Activated CD8-positive, alpha-beta memory T cell treated with anti-CD3 and anti-CD28 coated beads for 36 hours (primary cell): ENCODE measurements at regions not wholly inside any gene's neighbourhood (a gene's known extent, or its start where the extent isn't known, plus 50 kb on each side); places are given as distances from the start of the nearest gene placed in this dataset.
"Not testable (repeated sequence)": the region's sequence is repeated elsewhere in the genome, so short reads cannot be mapped to it uniquely, and the experiment has no call there.

ENCODE experiments used
- CTCF ChIA-PET: fragments of 350-600 bp; sonication (Branson Sonifier 250); formaldehyde crosslinking; loops from one replicate; lab custom pipeline; 2021; ENCODE audit warnings: antibody characterized with exemption; lab: Charles Lee
- POLR2A ChIA-PET: fragments of 350-600 bp; sonication (Branson Sonifier 250); formaldehyde crosslinking; loops from one replicate; lab custom pipeline; 2021; ENCODE audit warnings: antibody characterized with exemption; lab: Charles Lee

DNA sequence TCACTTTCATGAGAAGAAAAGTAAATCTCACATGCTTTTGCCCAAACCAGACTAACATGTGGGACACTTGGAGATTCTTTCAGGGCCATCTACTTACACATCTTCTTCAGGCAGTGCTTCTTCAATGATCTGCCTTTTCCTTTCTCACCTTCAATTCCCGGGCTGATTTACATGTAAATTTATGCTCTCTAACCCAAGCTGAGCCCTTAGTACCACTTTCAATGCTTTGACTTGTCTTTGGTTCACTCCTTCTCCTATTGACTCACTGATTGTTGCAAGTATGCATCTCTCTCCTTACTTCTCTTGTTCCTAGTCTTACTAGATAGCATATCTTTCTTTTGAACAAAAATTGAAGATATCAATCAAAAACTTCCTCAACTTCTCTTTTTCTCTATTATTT lies 154.2 kb upstream of the DEPDC1 start:
- CTCF ChIA-PET, result no interaction called here
- POLR2A ChIA-PET, result no interaction called here

DNA sequence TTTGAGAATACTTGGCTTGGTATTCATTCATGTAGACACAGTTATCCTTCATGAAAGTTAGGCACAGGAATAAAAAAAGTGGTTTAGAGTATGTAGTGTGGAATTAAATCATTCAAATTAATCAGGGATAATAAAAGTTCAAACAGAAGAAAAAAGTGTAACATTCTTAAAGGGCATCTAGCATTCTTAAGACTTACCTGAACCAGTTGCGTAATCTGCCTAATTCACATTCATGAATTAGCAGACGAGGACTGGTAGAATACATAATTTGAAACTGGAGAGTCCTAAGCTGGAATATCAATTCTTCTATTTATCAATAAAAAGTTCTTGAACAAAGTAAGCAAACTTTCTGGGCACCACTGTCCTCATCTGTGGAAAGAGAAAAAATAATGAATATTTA lies 157.0 kb upstream of the DEPDC1 start:
- ChIA-PET CTCF (no interaction called here), POLR2A (no interaction called here)

DNA sequence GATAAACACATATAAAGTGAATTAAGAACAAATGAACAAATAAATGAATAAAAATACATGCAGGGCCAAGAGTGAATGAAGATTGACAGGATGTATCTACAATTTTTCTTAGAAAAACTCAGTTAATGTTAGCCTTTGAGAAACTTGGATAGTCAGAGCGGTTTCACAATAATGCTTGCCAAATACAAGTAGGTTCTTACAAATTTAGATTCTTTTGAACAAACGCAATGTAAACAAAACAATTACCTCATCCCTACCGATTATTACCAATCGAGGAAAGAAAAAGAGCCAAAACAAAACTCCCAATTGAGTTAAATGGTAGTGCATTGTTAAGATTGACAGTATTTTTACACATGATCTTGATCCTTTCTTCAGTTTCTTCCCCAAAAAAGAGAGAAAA lies 176.9 kb upstream of the DEPDC1 start:
- CTCF ChIA-PET, result no interaction called here
- POLR2A ChIA-PET, result no interaction called here

DNA sequence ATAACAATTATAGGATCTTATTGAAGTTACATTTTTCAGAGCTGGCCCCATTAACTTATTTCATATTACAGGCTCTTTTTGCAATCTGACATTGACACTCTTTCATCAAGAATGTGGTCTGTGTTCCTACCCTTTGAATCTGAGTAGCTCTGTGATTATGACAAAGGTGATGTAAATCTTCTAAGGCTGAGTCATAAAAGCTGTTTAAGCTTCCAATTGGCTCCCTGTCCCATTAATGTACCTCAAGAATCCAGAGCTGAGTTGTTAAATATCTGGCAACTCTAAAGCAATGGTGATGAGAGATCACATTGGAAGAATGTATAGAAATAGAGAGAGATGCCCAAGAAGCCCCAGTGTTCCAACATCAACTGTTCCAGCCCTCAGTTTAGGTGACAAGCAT lies 178.5 kb upstream of the DEPDC1 start:
- ChIA-PET CTCF (no interaction called here), POLR2A (no interaction called here)

DNA sequence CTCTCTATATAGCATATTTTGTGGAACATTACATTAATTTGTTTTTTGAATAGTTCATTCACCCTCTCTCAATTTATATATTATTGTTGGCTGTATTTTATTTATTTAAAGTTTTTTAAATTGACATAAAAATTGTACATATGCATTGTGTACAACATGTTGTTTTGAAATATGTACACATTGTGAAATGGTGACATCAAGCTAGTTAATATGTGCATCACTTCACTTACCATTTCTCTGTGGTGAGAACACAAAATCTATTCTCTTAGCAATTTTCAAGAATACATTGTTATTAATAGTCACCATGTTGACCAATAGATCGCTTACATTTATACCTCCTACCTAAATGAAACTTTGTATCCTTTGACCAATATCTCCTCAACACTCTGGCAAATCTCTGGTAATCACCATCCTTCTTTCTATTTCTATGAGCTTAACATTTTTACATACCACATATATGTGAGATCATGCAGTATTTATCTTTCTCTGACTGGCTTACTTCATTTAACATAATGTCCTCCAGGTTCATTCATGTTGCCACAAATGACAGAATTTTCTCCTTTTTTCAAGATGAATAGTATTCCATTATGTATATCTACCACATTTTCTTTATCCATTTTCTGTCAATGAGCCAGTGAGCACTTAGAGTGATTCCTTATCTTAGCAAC lies 180.9 kb upstream of the DEPDC1 start:
- POLR2A ChIA-PET, result no interaction called here

DNA sequence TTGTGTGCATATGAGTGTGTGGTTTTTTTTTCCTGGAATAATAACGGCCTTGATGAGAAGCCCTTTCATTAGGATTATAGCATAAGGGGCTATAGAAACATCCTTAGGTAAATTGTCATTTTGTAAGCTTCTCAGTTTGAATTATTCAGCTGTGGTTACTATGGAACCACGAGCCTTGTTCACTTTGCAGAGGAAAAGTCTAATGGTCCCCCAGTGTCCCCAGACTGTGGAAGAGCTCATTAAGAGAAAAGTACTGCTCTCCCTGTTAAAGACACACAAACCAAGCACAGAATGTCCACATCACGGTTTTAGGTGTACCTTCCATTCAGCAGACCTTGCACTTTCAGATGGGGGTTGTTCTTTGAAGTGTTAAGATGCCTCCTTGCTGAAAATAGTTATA lies 199.3 kb upstream of the DEPDC1 start:
- ChIA-PET CTCF (no interaction called here), POLR2A (no interaction called here)

More for the DNA sequence above, 180.9 kb upstream of the DEPDC1 start:
- CTCF ChIA-PET, result no interaction called here

DNA sequence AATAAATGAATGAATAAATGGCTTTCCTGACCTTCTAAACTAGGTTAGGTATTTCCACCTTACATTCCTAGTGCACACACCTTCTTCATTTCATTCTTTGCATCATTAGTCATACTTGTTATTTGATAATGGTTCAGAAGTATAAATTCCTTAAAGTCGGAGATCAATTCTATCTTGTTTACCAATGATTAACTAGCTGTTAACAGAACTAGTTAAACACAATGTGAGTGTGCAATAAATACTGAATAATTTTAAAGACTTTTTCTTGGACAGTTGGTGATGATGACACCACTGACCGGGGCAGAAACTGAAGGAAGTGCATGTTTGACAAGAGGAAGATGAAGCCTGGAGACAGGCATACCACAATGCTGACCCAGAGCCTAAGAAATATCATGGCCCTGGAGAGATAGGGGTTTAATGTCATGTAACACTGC lies 207.1 kb upstream of the DEPDC1 start:
- CTCF ChIA-PET, result no interaction called here
- POLR2A ChIA-PET, result no interaction called here

DNA sequence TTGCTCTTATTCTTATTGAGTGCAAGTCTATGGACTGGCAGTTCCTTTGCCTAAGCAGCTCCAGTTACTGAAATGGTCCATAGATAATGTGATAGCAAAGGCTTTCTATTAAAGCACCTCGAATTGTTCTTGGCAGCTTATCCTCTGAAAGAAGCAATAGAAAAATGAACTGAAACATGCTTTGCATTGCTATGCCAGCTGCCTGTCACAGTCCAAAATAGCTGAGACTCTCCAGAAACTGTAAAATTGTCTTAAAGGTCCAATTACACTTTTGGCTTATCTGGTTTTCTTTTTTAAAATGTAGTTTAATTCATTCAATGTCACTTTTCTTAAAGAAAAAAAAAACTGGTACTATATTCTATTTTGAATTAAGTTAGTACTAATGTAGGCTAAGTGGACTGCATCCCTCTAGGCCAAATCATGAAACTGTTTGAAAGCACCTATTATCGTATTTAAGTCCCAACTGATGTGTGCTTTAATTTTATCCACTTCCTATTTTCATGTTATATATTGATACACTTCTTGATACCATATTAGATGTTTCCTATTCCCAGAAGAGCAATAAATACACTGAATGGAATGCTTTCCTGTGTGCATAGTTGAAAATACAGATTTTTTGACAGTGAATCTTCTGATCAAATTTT lies 208.0 kb upstream of the DEPDC1 start:
- POLR2A ChIA-PET, result no interaction called here
- CTCF ChIA-PET, result no interaction called here

DNA sequence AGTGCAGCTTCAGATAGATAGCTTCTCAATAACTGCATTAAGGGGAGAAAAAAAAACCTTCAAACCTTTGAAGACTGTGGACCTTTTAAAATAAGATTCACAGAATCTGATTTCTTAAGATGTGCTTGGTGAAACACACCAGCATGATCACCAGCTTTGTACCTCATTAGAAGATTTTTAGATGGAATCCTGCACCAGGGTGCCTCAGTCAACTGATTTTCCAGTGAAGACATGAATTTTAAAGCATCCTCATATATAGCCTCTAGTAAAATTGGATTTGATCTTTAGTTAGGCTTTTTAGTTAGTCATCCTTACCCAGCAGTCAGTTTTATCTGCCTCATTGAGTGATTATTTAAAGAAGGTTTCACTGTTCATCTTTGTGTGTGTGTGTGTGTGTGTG lies 208.6 kb upstream of the DEPDC1 start:
- ChIA-PET CTCF (no interaction called here), POLR2A (no interaction called here)

DNA sequence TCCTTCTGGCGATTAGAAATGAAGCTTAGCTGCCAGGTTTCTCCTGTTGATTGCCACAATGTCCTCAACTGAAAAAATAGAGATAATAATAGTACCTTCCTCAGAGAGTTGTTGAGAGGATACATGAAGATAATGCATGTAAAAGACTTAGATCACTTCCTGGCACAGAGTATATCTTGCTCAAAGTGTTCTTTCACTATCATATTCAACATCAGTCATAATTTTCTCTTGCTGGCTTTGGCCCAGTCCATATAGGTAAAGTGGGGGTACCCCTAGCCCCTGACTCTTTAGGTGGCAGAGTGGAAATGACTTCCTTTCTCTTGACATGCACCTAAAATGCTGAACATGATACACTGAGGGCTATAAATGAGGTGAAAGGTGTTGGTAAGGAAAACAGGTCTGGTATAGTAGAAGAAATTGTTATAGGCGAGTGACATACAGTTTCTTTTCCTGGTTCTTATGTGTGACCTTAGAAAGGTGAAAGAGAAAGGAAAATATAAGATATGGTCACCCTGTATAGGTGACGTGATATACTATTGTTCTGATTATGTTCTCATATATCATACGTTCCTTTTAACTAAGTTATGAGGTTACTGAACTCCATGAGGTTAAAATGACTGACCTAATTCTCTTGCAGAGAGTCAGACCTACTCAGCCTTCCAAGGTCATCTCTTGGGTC lies 209.9 kb upstream of the DEPDC1 start:
- POLR2A ChIA-PET, result no interaction called here
- CTCF ChIA-PET, result no interaction called here

DNA sequence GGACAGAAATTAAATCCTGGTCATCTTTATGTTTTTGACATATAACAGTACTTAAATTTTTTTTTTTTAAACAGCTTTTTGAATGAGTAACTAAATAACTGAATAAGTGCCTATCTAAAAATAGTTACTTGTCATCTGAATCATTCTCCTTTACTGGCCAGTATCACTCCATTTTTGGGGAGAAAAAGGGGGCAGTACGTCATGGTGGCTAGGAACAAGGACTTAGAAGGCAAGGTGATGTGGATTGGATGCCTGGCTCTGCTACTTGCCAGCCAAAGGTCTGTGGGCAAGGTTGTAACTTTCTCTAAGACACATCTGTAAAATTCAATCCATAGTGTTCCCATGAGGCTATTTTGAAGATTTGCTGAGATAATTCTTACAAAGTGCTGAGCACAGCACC lies 220.4 kb upstream of the DEPDC1 start:
- ChIA-PET POLR2A (no interaction called here), CTCF (no interaction called here)

DNA sequence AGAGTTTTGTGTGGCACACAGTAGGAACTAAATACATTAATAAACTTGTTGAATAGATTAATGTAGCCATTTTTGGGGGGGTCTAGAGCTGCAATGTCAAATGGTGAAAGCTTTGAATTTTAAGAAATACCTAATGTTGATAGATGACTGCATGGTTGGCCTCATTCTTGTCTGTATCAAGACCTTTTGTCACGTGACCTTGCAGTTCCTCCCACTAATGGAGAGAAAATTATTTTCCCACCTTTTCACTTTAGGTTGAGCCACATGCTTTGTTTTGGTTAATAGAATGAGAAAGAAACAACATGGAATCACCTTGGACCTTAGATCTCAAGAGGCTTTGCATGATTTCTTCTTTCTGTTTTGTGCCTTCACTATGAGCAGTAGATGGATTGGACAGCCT lies 223.6 kb upstream of the DEPDC1 start:
- POLR2A ChIA-PET, result no interaction called here
- CTCF ChIA-PET, result no interaction called here

DNA sequence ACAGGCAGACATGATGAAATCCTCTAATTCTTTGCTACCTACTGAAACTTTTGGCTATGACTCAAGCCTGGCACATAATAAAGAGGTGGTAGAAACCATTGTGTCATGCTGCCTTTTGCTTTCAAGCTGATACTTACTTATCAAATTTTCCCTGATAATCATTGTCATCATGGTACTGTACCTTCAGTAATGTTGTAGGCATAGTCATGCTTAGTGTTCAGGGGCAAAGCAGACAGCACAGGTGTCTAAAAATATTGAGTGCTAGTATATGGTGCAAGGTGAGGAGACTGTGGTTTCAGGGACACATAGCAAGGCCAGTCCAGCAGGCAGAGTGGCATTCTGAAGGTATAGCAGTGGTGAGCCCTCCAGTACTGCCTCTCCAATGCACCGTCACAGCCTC lies 226.9 kb upstream of the DEPDC1 start:
- POLR2A ChIA-PET, result no interaction called here

DNA sequence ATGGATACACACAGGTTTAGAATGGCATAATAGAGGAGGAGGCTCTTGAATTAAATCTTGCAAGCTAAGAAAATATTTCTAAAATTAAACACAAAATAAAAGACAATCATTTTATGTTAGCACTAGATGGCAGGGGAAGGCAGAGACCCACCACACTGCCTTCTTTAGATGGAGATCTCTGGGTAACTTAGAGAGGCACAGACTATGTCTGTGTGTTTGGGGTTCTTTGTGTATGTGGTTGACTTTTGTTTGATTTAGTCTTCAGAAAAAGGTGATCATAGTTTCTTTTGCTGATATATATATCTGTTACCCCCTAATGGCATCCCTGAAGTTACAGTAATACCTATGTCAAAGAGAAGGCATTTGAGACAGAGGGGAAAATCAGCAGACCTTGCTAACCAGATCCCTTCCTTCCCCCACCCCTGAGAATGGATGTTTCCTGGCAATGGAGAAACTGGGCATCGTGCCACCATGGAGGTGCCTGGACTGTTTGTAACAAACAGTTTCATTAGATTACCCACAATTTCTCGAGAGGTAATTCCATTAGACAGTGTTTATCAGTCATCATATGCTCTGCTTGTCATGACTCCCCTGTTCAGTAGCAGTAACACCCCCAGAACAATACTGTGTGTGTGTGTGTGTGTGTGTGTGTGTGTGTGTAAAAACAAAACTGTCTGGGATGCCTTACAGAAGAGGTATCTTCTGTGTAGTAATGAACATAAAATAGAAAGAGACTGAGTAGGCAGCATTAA lies 228.3 kb upstream of the DEPDC1 start:
- CTCF ChIA-PET, result no interaction called here
- POLR2A ChIA-PET, result no interaction called here

More for the DNA sequence above, 226.9 kb upstream of the DEPDC1 start:
- CTCF ChIA-PET, result no interaction called here

DNA sequence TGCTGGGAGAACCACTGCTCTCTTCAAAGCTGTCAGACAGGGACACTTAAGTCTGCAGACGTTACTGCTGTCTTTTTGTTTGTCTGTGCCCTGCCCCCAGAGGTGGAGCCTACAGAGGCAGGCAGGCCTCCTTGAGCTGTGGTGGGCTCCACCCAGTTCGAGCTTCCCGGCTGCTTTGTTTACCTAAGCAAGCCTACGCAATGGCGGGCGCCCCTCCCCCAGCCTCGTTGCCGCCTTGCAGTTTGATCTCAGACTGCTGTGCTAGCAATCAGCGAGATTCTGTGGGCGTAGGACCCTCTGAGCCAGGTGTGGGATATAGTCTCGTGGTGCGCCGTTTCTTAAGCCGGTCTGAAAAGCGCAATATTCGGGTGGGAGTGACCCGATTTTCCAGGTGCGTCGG lies 242.6 kb upstream of the DEPDC1 start:
- CTCF ChIA-PET, POLR2A ChIA-PET: not testable (repeated sequence)

DNA sequence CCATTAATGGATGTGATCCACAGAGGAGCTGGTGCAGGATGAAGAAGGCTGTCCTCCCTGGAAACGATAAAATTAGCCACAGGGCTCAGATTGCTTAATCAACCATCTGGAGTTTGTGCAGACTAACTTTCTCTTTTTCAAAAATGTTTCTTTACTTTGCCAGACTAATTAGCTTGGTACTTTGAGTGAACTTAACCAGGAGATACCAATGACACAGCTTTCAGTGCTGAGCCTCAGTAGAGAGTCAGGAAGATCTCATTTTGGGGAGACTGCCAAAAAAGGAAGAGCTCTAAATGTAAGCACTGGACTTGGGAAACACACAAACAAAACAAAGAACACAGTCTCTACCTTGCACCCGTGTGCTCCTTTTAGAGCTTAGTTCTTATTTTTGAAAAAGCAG lies 248.1 kb upstream of the DEPDC1 start:
- ChIA-PET CTCF (no interaction called here), POLR2A (no interaction called here)

DNA sequence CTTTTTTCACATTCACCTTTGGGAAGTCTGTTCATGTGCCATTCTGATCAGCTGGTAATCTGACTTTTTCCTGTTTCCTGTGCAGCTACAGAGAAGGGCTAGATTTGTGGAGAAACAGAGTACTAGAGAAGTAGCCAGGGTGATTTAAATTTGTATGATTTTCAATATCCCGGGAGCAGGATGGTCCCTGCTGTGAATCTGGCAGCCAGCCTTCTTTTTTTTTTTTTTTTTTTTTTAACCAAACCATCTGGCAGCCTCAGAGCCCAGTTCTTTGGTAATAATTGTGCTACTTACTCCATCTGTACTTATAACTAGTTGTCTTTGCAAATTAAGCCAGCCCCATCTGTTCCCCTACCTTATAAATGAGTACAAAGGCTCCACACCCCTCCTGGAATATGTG lies 248.6 kb upstream of the DEPDC1 start:
- ChIA-PET CTCF (no interaction called here), POLR2A (no interaction called here)

DNA sequence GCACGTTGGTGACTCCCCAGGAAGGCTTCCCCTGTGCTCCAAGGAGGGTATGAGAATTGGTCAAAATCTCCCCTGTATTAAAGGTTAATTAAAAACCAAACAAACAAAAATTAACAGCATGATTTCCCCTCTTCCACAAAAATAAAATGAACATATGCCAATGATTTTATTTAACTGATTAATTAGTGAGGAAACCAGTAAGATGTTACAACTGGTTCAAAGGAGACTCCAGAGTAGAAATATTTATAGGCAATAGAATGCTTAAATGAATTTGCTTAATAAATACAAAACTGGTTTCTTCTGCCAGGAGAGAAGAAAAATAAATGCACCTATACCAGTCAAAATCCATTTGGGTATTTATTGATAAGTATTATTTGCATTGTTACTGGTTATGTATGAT lies 249.5 kb upstream of the DEPDC1 start:
- POLR2A ChIA-PET, result no interaction called here
- CTCF ChIA-PET, result no interaction called here

DNA sequence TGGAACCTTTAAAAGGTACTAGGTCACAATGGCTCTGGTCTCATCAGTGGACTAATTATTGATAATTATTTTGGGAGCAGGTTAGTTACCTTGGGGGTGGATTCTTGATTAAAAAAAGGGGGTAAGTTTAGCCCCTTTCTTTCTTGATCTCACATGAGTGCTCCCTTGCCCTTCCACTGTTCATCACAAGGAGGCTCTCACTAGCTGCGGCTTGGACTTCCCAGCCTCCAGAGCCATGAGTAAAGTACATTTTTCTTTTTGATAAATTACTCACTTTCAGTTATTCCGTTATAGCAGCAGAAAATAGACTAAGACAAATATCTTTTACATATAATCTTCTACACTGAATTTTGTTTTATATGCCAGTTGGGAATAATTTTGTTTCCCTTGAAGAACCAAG lies 254.8 kb upstream of the DEPDC1 start:
- ChIA-PET CTCF (no interaction called here), POLR2A (no interaction called here)

DNA sequence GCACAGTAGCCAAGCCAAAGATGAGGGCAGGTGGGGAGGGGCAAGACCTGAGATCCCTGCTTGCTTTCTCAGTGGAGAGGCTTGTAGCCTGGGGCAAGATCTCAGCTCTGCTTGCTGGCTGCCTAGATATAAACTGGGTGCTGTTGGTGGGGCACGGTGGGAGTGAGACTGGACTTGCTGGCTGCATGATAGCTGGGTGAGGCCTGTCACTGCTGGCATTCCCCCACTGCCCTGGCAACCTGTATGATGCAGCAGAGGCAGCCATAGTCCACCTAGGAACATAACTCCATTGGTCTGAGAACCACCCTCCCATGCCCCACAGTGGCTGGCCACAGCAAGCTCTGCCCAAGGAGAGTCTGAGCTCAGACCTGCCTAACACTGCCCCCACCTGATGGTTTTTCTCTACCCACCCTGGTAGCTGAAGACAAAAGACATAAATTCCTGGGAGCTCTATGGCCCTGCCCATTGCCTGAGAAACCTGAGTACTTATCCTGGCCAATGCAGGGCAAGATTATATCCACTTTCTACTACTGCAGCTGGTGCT lies 261.9 kb upstream of the DEPDC1 start:
- CTCF ChIA-PET, result no interaction called here
- POLR2A ChIA-PET, result no interaction called here
